ENCODE measurements at regions not wholly inside any gene's neighbourhood (a gene's known extent, or its start where the extent isn't known, plus 50 kb on each side); places are given as distances from the start of the nearest gene placed in this dataset.

DNA sequence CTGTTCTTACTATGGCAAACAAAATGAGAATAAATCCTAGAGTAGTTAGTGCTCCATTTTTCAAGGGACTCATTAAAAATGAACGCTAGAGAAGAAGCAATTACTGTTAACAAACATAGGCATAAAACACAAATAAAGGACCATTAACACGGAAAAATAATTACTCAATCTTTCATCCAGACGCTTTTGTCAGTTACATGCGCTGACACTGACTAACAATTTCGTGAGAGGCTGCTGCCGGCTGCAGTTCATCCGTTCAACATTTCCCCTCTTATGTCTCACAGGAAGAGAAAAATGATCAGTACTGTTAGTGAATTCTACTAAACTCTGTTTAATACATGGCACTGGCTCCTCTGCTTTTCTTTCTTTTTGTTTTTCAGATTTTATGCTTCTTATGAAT lies 472.7 kb upstream of the FLRT2 start:
- no peaks in the 10 kb centered on the region for H3K36me3 ChIP-seq (ENCODE audit: insufficient read depth, low read length)
- no peaks in the 10 kb centered on the region for H3K79me2 ChIP-seq (ENCODE audit: insufficient read depth, low read length)
- no peak overlapping the region for H3K4me2 ChIP-seq (ENCODE audit: insufficient read depth, low read length)
- peaks cover 3% of the 10 kb centered on the region for H3K9me3 ChIP-seq (ENCODE audit: insufficient read depth, low read length, severe bottlenecking)
- H4K20me1 ChIP-seq (ENCODE audit: insufficient read depth, low read length) = no peaks in the 10 kb centered on the region
- no peak overlapping the region for H3K4me3 ChIP-seq (ENCODE audit: low read depth in 1 of 2, low read length in 2 of 2)
- TF ChIP-seq, protein P1, sequence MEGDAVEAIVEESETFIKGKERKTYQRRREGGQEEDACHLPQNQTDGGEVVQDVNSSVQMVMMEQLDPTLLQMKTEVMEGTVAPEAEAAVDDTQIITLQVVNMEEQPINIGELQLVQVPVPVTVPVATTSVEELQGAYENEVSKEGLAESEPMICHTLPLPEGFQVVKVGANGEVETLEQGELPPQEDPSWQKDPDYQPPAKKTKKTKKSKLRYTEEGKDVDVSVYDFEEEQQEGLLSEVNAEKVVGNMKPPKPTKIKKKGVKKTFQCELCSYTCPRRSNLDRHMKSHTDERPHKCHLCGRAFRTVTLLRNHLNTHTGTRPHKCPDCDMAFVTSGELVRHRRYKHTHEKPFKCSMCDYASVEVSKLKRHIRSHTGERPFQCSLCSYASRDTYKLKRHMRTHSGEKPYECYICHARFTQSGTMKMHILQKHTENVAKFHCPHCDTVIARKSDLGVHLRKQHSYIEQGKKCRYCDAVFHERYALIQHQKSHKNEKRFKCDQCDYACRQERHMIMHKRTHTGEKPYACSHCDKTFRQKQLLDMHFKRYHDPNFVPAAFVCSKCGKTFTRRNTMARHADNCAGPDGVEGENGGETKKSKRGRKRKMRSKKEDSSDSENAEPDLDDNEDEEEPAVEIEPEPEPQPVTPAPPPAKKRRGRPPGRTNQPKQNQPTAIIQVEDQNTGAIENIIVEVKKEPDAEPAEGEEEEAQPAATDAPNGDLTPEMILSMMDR (IDR thresholded peaks at IDR 0.05; ENCODE audit: borderline replicate concordance, extremely low read depth, low read length, poor library complexity, severe bottlenecking) = no peak
- TF ChIP-seq EZH2 (IDR thresholded peaks at IDR 0.05; ENCODE audit: borderline replicate concordance, low read depth, low read length, severe bottlenecking) = no peak
- H3K4me1 ChIP-seq (ENCODE audit: insufficient read depth, low read length) = no peaks in the 10 kb centered on the region
- H3K9ac ChIP-seq (ENCODE audit: low read depth, low read length) = no peak overlapping the region
- ATAC-seq (ENCODE audit: insufficient read depth, low read depth) (no peak), DNase-seq (no peak)
- H3K27ac ChIP-seq (ENCODE audit: low read length) = no peak overlapping the region
- H2AFZ ChIP-seq (ENCODE audit: low read depth, low read length) = no peak overlapping the region
- no peaks in the 10 kb centered on the region for H3K27me3 ChIP-seq (ENCODE audit: insufficient read depth, low read length, poor library complexity)

DNA sequence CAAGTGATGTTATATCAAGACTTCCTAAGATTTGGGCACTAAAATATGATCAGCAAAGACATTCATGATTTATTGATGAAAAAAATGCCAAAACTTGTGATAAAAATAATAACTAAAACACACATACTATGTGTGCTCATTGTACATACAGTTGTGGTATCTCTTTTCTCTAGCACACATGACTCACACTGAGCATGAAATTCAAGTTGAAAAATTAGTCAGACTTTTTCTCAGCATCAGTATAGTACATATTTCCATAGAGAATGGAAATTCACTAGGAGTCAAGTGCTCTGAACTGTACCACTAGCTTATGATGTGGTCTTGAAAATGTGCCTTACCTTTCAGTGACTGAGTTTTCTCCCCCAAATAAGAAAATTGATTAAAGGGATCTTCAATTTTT lies 471.8 kb upstream of the FLRT2 start:
- H3K36me3 ChIP-seq (ENCODE audit: insufficient read depth, low read length) = no peaks in the 10 kb centered on the region
- no peak overlapping the region for H3K27ac ChIP-seq (ENCODE audit: low read length)
- ATAC-seq (ENCODE audit: insufficient read depth, low read depth) (no peak), DNase-seq (no peak)
- H3K9me3 ChIP-seq (ENCODE audit: insufficient read depth, low read length, severe bottlenecking) = peaks cover 3% of the 10 kb centered on the region
- no peaks in the 10 kb centered on the region for H4K20me1 ChIP-seq (ENCODE audit: insufficient read depth, low read length)
- no peaks in the 10 kb centered on the region for H3K4me1 ChIP-seq (ENCODE audit: insufficient read depth, low read length)
- no peak overlapping the region for H2AFZ ChIP-seq (ENCODE audit: low read depth, low read length)
- no peak for TF ChIP-seq EZH2 (IDR thresholded peaks at IDR 0.05; ENCODE audit: borderline replicate concordance, low read depth, low read length, severe bottlenecking)
- TF ChIP-seq, protein P1 (IDR thresholded peaks at IDR 0.05; ENCODE audit: borderline replicate concordance, extremely low read depth, low read length, poor library complexity, severe bottlenecking) = no peak
- H3K4me3 ChIP-seq (ENCODE audit: low read depth in 1 of 2, low read length in 2 of 2) = no peak overlapping the region
- H3K79me2 ChIP-seq (ENCODE audit: insufficient read depth, low read length) = no peaks in the 10 kb centered on the region
- no peaks in the 10 kb centered on the region for H3K27me3 ChIP-seq (ENCODE audit: insufficient read depth, low read length, poor library complexity)
- no peak overlapping the region for H3K9ac ChIP-seq (ENCODE audit: low read depth, low read length)
- no peak overlapping the region for H3K4me2 ChIP-seq (ENCODE audit: insufficient read depth, low read length)

DNA sequence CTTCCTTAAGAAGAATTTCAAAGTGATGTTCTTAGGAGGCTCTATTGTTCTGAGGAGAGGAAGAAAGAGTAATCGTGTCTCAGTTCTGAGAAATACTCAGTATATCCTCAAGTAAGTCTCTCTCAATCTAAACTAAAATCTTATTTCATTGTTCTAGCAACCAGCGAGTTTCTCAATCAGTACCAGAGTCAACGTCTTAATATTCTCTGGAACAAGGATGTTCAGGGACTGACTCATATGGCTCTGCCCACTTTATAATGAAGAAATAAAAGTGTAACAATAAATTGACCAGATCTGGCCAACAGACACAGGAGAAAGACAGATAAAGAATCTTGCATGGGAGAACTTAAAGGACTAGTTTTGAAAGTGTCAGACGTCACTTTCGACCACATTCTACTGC lies 469.8 kb upstream of the FLRT2 start:
- H3K27me3 ChIP-seq (ENCODE audit: insufficient read depth, low read length, poor library complexity) = no peaks in the 10 kb centered on the region

More for the DNA sequence above, 469.8 kb upstream of the FLRT2 start:
- Histone ChIP-seq H3K4me1 (ENCODE audit: insufficient read depth, low read length) (no peaks in the 10 kb centered on the region), H3K27ac (ENCODE audit: low read length) (no peak overlapping the region), H3K9me3 (ENCODE audit: insufficient read depth, low read length, severe bottlenecking) (no peaks in the 10 kb centered on the region), H3K79me2 (ENCODE audit: insufficient read depth, low read length) (no peaks in the 10 kb centered on the region), H2AFZ (ENCODE audit: low read depth, low read length) (no peak overlapping the region), H3K4me3 (ENCODE audit: low read depth in 1 of 2, low read length in 2 of 2) (no peak overlapping the region), H4K20me1 (ENCODE audit: insufficient read depth, low read length) (no peaks in the 10 kb centered on the region), H3K9ac (ENCODE audit: low read depth, low read length) (no peak overlapping the region), H3K36me3 (ENCODE audit: insufficient read depth, low read length) (no peaks in the 10 kb centered on the region), H3K4me2 (ENCODE audit: insufficient read depth, low read length) (no peak overlapping the region)
- DNase-seq (no peak), ATAC-seq (ENCODE audit: insufficient read depth, low read depth) (no peak)
- TF ChIP-seq EZH2 (IDR thresholded peaks at IDR 0.05; ENCODE audit: borderline replicate concordance, low read depth, low read length, severe bottlenecking) = no peak
- TF ChIP-seq, protein P1 (IDR thresholded peaks at IDR 0.05; ENCODE audit: borderline replicate concordance, extremely low read depth, low read length, poor library complexity, severe bottlenecking) = no peak

All from DND-41 (cell line).